H1 (cell line): ENCODE measurements at regions not wholly inside any gene's neighbourhood (a gene's known extent, or its start where the extent isn't known, plus 50 kb on each side); places are given as distances from the start of the nearest gene placed in this dataset.

Experiments used
- CTCF ChIA-PET: fragments of 300-600 bp; sonication (Branson Sonifier 250); formaldehyde crosslinking; loops from one replicate; lab custom pipeline; 2021; ENCODE audit not compliant: partially characterized antibody; lab: Charles Lee
- POLR2A ChIA-PET: fragments of 300-600 bp; sonication (Branson Sonifier 250); formaldehyde crosslinking; loops from one replicate; lab custom pipeline; 2021; ENCODE audit warnings: inconsistent platforms; ENCODE audit not compliant: partially characterized antibody; lab: Charles Lee
- DNase-seq, 2 experiments: peaks; one replicate each; pipeline versions ENCODE4 v3.0.0 to v3.0.0-alpha.2; 2010 to 2022; ENCODE audit warnings: low spot score in 2 of 2, low read depth in 1 of 2, mixed read lengths in 1 of 2
- FAIRE-seq: peaks from 2 replicates; lab custom pipeline; 2011; peaks lifted over from hg19 to GRCh38; lab: Jason Lieb, UNC
- H2AFZ ChIP-seq: 2 replicates; pipeline ENCODE4 v1.8.1; 2012; ENCODE audit warnings: low read length, inconsistent platforms
- H2AK5ac ChIP-seq: 2 replicates; pipeline ENCODE4 v1.6.1; 2013; ENCODE audit warnings: low read depth, low read length
- H2BK120ac ChIP-seq: replicated peaks from 2 replicates; pipeline ENCODE3; 2013; ENCODE audit warnings: low read depth, low read length, inconsistent platforms
- H2BK12ac ChIP-seq: 2 replicates; pipeline ENCODE4 v1.6.1; 2013; ENCODE audit warnings: low read depth, low read length
- H2BK15ac ChIP-seq: 2 replicates; pipeline ENCODE4 v1.6.1; 2013; ENCODE audit warnings: low read length
- H2BK20ac ChIP-seq: 2 replicates; pipeline ENCODE4 v1.6.1; 2013; ENCODE audit warnings: low read length
- H2BK5ac ChIP-seq: 2 replicates; pipeline ENCODE4 v1.6.1; 2013; ENCODE audit warnings: low read depth, low read length
- H3K14ac ChIP-seq: 2 replicates; pipeline ENCODE4 v1.6.1; 2013; ENCODE audit warnings: inconsistent platforms; ENCODE audit not compliant: insufficient read length
- H3K18ac ChIP-seq: 2 replicates; pipeline ENCODE4 v1.6.1; 2013; ENCODE audit warnings: low read length; ENCODE audit errors: extremely low read depth
- H3K23ac ChIP-seq: 2 replicates; pipeline ENCODE4 v1.6.1; 2013; ENCODE audit warnings: inconsistent platforms; ENCODE audit not compliant: insufficient read length
- H3K23me2 ChIP-seq: 2 replicates; pipeline ENCODE4 v1.6.1; 2013; ENCODE audit warnings: low read depth, low read length
- H3K27ac ChIP-seq: 2 replicates; pipeline ENCODE4 v1.6.1; 2011; ENCODE audit warnings: low read depth, low read length, inconsistent platforms
- H3K27me3 ChIP-seq, 4 experiments: replicated peaks in 1 of 4; 1 replicate in 1 of 4; 2 replicates in 3 of 4; pipeline versions ENCODE4 v1.6.1 to v1.8.1; 2011 to 2013; ENCODE audit warnings: low read length in 3 of 4, mild to moderate bottlenecking in 3 of 4, inconsistent platforms in 2 of 4, mixed read lengths in 2 of 4, moderate library complexity in 1 of 4; ENCODE audit not compliant: control insufficient read depth in 3 of 4, insufficient read depth in 3 of 4; ENCODE audit errors: extremely low read depth in 1 of 4
- H3K36me3 ChIP-seq, 4 experiments: 2 replicates each; pipeline versions ENCODE4 v1.6.1 to v1.8.1; 2011 to 2013; ENCODE audit warnings: mild to moderate bottlenecking in 4 of 4, low read length in 3 of 4, moderate library complexity in 2 of 4, control low read depth in 1 of 4, inconsistent platforms in 1 of 4; ENCODE audit not compliant: insufficient read depth in 4 of 4, control insufficient read depth in 2 of 4
- H3K4ac ChIP-seq: replicated peaks from 2 replicates; pipeline ENCODE3; 2013; ENCODE audit warnings: low read length, low read depth, mixed read lengths, inconsistent platforms; ENCODE audit not compliant: insufficient read length
- H3K4me1 ChIP-seq, 4 experiments: replicated peaks in 1 of 4; 1 replicate in 1 of 4; 2 replicates in 3 of 4; pipeline versions ENCODE4 v1.6.1 to v1.8.1; 2011 to 2013; ENCODE audit warnings: low read length in 3 of 4, inconsistent platforms in 2 of 4, mixed read lengths in 1 of 4; ENCODE audit not compliant: insufficient read depth in 4 of 4, control insufficient read depth in 3 of 4
- H3K4me2 ChIP-seq, 2 experiments: 2 replicates each; pipeline versions ENCODE4 v1.6.1 to v1.8.1; 2011 to 2013; ENCODE audit warnings: low read depth in 2 of 2, low read length in 2 of 2, control low read depth in 1 of 2, inconsistent platforms in 1 of 2, mild to moderate bottlenecking in 1 of 2; ENCODE audit not compliant: insufficient read depth in 1 of 2
- H3K4me3 ChIP-seq, 4 experiments: fragments of 200-600, 300-600 bp in 1 of 4; sonication (generic), shearing (Covaris generic), sonication (Bioruptor Twin) in 1 of 4; 2 replicates each; pipeline versions ENCODE4 v1.5.1 to v1.8.1; 2011 to 2016; ENCODE audit warnings: low read length in 4 of 4, low read depth in 3 of 4, control low read depth in 2 of 4, inconsistent platforms in 2 of 4, mild to moderate bottlenecking in 2 of 4, mixed read lengths in 1 of 4, moderate library complexity in 1 of 4; ENCODE audit not compliant: insufficient read depth in 2 of 4; ENCODE audit errors: extremely low read depth in 1 of 4
- H3K56ac ChIP-seq: replicated peaks from 2 replicates; pipeline ENCODE3; 2013; ENCODE audit warnings: low read depth, mild to moderate bottlenecking, mixed read lengths, low read length, inconsistent platforms; ENCODE audit not compliant: insufficient read length
- H3K79me1 ChIP-seq: 2 replicates; pipeline ENCODE4 v1.6.1; 2013; ENCODE audit warnings: low read depth, low read length, control low read depth
- H3K79me2 ChIP-seq, 2 experiments: 2 replicates each; pipeline versions ENCODE4 v1.6.1 to v1.8.1; 2012 to 2013; ENCODE audit warnings: low read length in 2 of 2, mild to moderate bottlenecking in 2 of 2, inconsistent platforms in 1 of 2; ENCODE audit not compliant: insufficient read depth in 2 of 2, control insufficient read depth in 1 of 2
- H3K9ac ChIP-seq, 4 experiments: replicated peaks in 1 of 4; 1 replicate in 1 of 4; 2 replicates in 3 of 4; pipeline versions ENCODE4 v1.6.1 to v1.8.1; 2011 to 2013; ENCODE audit warnings: low read depth in 3 of 4, low read length in 3 of 4, control low read depth in 2 of 4, mild to moderate bottlenecking in 2 of 4, moderate library complexity in 2 of 4, inconsistent platforms in 1 of 4; ENCODE audit errors: extremely low read depth in 1 of 4
- H3K9me3 ChIP-seq, 2 experiments: 2 replicates each; pipeline versions ENCODE4 v1.6.1 to v1.8.1; 2012 to 2013; ENCODE audit warnings: mild to moderate bottlenecking in 2 of 2, moderate library complexity in 2 of 2, control low read depth in 1 of 2, inconsistent platforms in 1 of 2, low read depth in 1 of 2, low read length in 1 of 2, mixed read lengths in 1 of 2; ENCODE audit not compliant: insufficient read depth in 2 of 2
- H4K20me1 ChIP-seq, 2 experiments: replicated peaks in 1 of 2; 2 replicates each; pipeline versions ENCODE3 to v1.8.1; 2011 to 2013; ENCODE audit warnings: inconsistent platforms in 2 of 2, low read length in 2 of 2, mild to moderate bottlenecking in 1 of 2; ENCODE audit not compliant: insufficient read depth in 2 of 2, control insufficient read depth in 1 of 2
- H4K5ac ChIP-seq: 2 replicates; pipeline ENCODE4 v1.6.1; 2013; ENCODE audit warnings: low read length, low read depth, mixed read lengths, inconsistent platforms; ENCODE audit not compliant: insufficient read length
- H4K8ac ChIP-seq: 2 replicates; pipeline ENCODE4 v1.8.0; 2013; ENCODE audit warnings: mild to moderate bottlenecking, moderate library complexity, low read length, inconsistent platforms; ENCODE audit not compliant: insufficient read depth; ENCODE audit errors: extremely low read depth
- H4K91ac ChIP-seq: replicated peaks from 2 replicates; pipeline ENCODE3; 2013; ENCODE audit warnings: low read length, mixed read lengths, inconsistent platforms; ENCODE audit not compliant: insufficient read length
- MAX ChIP-seq: IDR thresholded peaks from 2 replicates; pipeline ENCODE4 v1.6.1; 2012; ENCODE audit warnings: inconsistent platforms
- RAD21 ChIP-seq, 2 experiments: IDR thresholded peaks in 1 of 2; conservative IDR thresholded peaks in 1 of 2; 2 replicates each; pipeline ENCODE4 v1.6.1; 2011; ENCODE audit warnings: low read depth in 2 of 2, low read length in 2 of 2, improper control_type of control experiment in 1 of 2, inconsistent platforms in 1 of 2, mild to moderate bottlenecking in 1 of 2, moderate library complexity in 1 of 2
- RFX5 ChIP-seq: IDR thresholded peaks from 2 replicates; pipeline ENCODE4 v1.6.1; 2011; ENCODE audit warnings: low read depth, low read length, improper control_type of control experiment, borderline replicate concordance
- WGBS, 2 experiments: shearing (Covaris generic) in 1 of 2; methylation state at CpG; one replicate each; pipeline versions ENCODE4 v1.1.6 to v1.1.7; 2013 to 2015; ENCODE audit warnings: low lambda C conversion rate in 2 of 2, mixed read lengths in 2 of 2, inconsistent platforms in 1 of 2, low coverage in 1 of 2, missing lambda C conversion rate in 1 of 2; ENCODE audit not compliant: insufficient replicate concordance in 2 of 2, insufficient coverage in 1 of 2, insufficient read length in 1 of 2; ENCODE audit errors: extremely low coverage in 1 of 2, missing lambda C conversion rate in 1 of 2; 5-methylcytosine and 5-hydroxymethylcytosine counted together
- TF ChIP-seq, protein P1 (sequence below), 3 experiments: IDR thresholded peaks; 1 replicate in 2 of 3; 2 replicates in 1 of 3; pipeline versions ENCODE4 v1.5.1 to v1.6.1; 2011; ENCODE audit warnings: low read length in 3 of 3, mild to moderate bottlenecking in 3 of 3, inconsistent platforms in 2 of 3, low read depth in 1 of 3, moderate library complexity in 1 of 3; ENCODE audit not compliant: insufficient read depth in 1 of 3; ENCODE audit errors: control extremely low read depth in 1 of 3

DNA sequence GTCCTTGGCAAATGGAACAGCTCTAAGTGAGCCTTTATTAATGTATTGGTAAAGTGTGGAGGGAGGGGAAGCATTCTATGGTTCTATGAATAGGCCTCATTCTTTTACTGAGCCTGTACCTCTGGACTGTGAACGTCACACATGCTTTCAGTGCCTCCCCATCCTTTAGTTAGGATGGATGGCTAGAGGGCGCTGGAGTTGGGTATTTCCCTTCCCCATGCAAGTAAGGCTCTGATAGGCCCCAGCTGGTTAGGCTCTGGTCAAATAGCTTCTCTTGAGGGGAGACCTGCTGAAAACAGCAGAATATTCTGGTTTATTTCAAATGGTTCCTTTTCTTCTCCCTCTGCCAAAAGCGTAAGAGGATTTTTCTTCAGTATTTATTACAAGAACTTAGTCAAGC is 860.9 kb upstream of the MDGA2 start:
- H3K4ac ChIP-seq: no peak overlapping the region
- H4K8ac ChIP-seq: no peak overlapping the region
- no peak overlapping the region for H2AK5ac ChIP-seq
- no peak overlapping the region for H2BK20ac ChIP-seq
- no peak overlapping the region for H4K91ac ChIP-seq
- no peak overlapping the region for H3K4me2 ChIP-seq
- H2BK120ac ChIP-seq: no peak overlapping the region
- DNase-seq: peak; percentile 19 to 56
- H3K79me2 ChIP-seq: no peaks in the 10 kb centered on the region
- H3K4me1 ChIP-seq: no peaks in the 10 kb centered on the region
- no peaks in the 10 kb centered on the region for H3K23me2 ChIP-seq
- H3K79me1 ChIP-seq: no peaks in the 10 kb centered on the region
- no peak overlapping the region for H2BK15ac ChIP-seq
- H4K5ac ChIP-seq: no peak overlapping the region
- no peak overlapping the region for H3K14ac ChIP-seq
- TF ChIP-seq, protein P1, sequence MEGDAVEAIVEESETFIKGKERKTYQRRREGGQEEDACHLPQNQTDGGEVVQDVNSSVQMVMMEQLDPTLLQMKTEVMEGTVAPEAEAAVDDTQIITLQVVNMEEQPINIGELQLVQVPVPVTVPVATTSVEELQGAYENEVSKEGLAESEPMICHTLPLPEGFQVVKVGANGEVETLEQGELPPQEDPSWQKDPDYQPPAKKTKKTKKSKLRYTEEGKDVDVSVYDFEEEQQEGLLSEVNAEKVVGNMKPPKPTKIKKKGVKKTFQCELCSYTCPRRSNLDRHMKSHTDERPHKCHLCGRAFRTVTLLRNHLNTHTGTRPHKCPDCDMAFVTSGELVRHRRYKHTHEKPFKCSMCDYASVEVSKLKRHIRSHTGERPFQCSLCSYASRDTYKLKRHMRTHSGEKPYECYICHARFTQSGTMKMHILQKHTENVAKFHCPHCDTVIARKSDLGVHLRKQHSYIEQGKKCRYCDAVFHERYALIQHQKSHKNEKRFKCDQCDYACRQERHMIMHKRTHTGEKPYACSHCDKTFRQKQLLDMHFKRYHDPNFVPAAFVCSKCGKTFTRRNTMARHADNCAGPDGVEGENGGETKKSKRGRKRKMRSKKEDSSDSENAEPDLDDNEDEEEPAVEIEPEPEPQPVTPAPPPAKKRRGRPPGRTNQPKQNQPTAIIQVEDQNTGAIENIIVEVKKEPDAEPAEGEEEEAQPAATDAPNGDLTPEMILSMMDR (IDR thresholded peaks at IDR 0.05; ENCODE audit: control extremely low read depth in 1 of 3, insufficient read depth in 1 of 3, low read depth in 1 of 3, low read length in 3 of 3): peak; percentile 47 to 75 (median 58)
- TF ChIP-seq RAD21 (IDR thresholded peaks at IDR 0.05 in 1 of 2, conservative IDR thresholded peaks at IDR 0.05 in 1 of 2; ENCODE audit: low read depth in 2 of 2, low read length in 2 of 2): peak; percentile 63 to 80
- no peak for TF ChIP-seq RFX5
- peak; percentile 46 for TF ChIP-seq MAX
- no peak overlapping the region for H3K56ac ChIP-seq
- H2AFZ ChIP-seq: peak overlapping the region; percentile 12; the same call in 1 of the 2 replicates
- no peak overlapping the region for H2BK12ac ChIP-seq
- no peak overlapping the region for H3K9ac ChIP-seq
- H3K27me3 ChIP-seq: no peaks in the 10 kb centered on the region
- no peak overlapping the region for H2BK5ac ChIP-seq
- POLR2A ChIA-PET: no interaction called here
- no peak overlapping the region for H3K4me3 ChIP-seq
- no peak overlapping the region for H3K27ac ChIP-seq
- H3K18ac ChIP-seq: no peak overlapping the region
- FAIRE-seq: peak; percentile 97
- 32% methylated on average over 3 of the region's 3 CpGs; no CpG with 5 or more reads in 1 of the 2 experiments for WGBS, 2 experiments
- H3K23ac ChIP-seq: no peak overlapping the region
- no peaks in the 10 kb centered on the region for H3K36me3 ChIP-seq
- CTCF ChIA-PET: interaction anchor here (0.8 to 1.3 kb wide), 5 partner anchors 11 to 229 kb away, joined by 3 to 5 read pairs (median 3); no protein-coding TSS in a partner anchor
- no peaks in the 10 kb centered on the region for H4K20me1 ChIP-seq
- H3K9me3 ChIP-seq: no peaks in the 10 kb centered on the region
